ENCODE measurements at regions not wholly inside any gene's neighbourhood (a gene's known extent, or its start where the extent isn't known, plus 50 kb on each side); places are given as distances from the start of the nearest gene placed in this dataset.
"Not testable (repeated sequence)": the region's sequence is repeated elsewhere in the genome, so short reads cannot be mapped to it uniquely, and the experiment has no call there.

DNA sequence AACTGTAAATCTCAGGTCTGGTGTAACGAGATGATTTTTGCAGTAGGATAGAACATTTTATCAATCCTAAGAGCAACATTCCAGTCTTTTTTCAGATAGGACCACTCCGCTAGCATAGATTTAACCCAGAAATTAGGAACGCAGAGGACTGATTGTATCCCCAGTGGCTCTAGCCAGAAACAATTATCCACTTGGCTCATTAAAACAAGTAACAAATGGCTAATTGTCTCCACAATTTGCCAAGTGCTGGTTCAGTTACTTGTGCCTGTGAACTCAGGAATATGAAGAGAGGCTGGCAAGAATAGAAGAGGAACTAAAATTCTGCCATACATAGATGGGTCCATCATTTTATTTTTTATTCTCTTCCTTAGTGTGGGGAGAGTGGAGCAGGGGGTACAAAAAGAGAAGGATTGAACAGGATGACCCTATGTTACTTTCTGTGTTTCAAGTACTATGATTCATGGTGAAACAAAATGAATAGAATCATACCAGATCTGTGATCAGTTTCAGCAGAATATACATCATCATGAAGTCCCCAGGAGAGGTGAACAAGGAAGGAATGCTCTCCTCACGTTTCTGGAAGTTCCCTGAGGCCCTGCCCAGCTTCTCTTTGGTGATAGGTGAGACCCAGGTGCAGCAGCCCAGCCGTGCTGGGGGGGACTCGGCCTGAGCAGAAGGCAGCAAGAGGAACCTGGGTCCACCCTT lies 121.6 kb downstream of the ARL4C start:
- no peak for DNase-seq (ENCODE audit: low read depth in 4 of 4, low spot score in 1 of 4)

DNA sequence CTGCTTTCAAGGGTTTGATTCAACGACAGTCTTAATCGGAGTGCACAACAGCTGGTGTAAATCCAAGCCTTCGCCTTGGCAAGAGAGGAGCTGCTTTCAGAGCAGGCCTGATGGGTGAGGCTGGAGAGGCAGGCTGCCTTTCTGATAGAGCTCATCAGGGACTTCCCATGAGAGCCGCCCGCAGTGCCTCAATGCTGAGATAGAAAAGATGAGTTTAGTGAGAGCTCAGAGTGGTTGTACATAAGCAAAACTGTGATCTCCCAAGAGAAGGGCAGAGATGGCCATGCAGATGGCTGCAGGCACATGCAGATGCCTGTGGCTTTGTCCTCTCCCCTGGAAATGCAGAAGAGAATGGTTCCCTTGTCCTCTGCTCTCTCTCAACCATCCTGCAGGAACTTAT lies 122.1 kb downstream of the ARL4C start:
- DNase-seq (ENCODE audit: low read depth in 4 of 4, low spot score in 1 of 4) = no peak

DNA sequence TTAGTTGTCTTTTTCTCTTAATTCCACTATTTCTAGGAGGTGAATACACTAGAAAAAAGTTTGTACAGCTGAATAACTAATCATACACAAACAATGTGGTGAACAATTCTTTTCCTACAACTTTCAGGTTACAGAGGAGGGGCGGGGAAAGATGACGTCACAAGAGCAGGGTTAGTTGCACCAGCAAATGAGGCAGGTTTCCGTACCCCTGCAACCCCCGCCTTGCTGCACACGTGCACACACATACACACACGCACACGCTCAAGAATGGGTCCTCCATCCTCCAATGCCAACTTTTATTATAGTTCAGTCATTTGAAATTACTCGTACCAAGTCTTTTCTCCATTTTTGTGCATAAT lies 122.8 kb downstream of the ARL4C start:
- DNase-seq (ENCODE audit: low read depth in 4 of 4, low spot score in 1 of 4) = no peak

DNA sequence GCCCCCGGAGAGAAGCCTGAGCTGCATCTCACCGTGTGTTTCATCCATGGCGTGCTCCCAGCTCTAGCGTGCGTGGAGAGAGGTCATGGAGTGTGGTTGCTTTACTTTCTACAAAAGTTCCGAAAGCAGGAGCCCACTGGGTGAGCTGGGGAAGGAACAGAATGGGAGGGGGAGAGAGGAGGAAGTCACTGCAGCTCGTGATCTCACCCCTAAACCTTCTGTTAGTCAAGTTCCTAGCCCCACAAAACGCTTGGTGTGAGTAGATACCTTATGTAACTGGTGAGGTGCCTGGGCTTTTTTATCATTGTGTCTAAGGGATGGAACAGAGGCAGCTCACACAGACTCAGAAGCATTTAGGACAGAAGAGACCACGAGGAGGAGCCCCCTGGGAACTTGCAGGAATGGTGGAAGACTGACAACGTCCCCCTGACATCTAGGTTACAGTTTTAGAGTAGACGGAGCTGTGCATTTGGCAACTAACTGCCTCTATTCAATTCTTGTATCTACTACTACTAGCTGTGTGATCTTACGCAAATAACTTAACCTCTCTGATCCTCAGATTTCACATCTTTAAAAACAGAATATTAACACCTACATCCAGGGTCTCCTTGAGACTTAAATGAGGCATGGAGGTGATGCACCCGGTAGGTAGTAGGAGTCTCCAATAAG lies 123.3 kb downstream of the ARL4C start:
- no peak for DNase-seq (ENCODE audit: low read depth in 4 of 4, low spot score in 1 of 4)

DNA sequence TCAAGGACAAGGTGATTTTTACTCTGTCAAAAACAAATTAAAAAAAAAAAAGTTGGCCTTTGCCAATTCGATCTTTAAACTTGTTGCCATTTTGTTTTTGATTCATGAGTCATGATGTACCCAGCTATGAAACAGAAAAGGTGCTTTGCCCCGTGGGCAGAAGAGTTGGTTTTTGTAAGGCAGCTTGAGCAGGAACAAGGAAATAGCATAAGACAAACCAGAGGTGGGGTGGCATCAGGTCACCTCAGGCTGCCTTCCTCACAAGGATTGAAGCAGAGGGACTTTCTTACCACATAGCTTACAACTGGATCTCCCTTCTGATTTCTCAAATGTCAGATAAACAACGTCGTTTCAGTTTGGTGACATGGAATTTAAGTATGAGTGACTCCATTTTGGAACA lies 123.8 kb downstream of the ARL4C start:
- no peak for DNase-seq (ENCODE audit: low read depth in 4 of 4, low spot score in 1 of 4)

DNA sequence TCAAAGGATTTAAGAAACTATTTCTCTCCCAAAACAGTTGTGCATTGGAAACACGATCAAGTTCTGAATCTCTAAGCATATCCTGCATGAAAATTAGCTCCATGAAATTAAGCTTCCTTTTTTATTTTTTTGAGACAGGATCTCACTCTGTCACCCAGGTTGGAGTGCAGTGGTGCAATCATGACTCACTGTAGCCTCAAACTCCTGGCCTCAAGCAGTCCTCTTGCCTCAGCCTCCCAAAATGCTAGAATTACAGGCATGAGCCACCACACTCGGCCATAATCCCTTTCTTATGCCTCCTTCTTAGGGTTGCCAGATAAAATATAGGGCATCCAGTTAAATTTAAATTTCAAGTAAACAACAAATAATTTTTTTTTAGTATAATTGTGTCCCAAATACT lies 124.4 kb downstream of the ARL4C start:
- no peak for DNase-seq (ENCODE audit: low read depth in 4 of 4, low spot score in 1 of 4)

DNA sequence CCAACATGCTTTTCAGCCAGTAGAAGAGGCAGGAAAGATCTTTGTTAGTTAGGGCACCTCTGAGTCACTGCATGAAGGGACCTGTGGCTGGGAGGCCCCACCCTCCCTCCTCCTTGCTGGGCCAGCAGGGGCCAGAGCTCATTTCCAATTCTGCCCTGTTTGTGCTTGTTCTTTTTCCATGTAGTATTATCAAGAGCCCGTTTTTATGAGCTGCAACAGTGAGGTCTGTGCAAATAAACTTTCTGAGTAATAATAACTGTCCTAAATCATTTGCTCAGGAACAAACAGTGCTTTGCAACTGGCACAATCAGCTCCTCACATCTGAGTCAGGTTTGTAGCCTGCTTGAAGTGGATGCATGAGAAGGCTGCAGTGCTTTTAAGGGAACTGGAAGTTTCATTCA lies 128.0 kb downstream of the ARL4C start:
- peak in 1 of 4 experiments; percentile 15 for DNase-seq (ENCODE audit: low read depth in 4 of 4, low spot score in 1 of 4)

DNA sequence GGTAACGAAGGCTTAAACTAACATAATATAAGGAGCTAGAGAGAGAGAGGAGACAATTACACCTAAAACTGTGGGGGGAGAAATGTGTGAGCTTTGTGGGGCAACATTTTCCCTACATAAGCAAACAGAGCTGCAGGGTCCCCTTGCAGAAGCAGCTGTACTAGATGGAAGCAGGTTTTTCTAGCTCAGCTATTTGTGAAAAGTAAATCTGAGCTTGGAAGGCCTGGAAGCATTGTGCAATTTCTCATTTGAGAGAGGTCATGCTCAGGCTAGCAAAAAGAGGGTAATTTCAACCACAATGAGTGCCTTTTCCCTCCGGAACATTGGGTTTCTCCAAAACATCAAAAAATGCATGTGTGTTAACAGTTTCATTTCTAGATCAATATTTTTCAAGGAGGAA lies 130.0 kb downstream of the ARL4C start:
- no peak for DNase-seq (ENCODE audit: low read depth in 4 of 4, low spot score in 1 of 4)

DNA sequence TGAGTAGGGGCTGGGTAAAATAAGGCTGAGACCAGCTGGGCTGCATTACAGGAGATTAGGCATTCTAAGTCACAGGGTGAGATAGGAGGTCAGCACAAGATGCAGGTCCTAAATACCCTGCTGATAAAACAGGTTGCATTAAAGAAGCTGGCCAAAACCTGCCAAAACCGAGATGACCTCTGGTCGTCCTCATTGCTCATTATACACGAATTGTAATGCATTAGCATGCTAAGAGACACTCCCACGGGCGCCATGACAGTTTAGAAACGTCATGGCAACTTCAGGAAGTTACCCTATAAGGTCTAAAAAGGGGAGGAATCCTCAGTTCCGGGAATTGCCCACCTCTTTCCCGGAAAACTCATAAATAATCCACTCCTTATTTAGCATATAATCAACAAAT lies 132.2 kb downstream of the ARL4C start:
- DNase-seq (ENCODE audit: low read depth in 4 of 4, low spot score in 1 of 4) = no peak

DNA sequence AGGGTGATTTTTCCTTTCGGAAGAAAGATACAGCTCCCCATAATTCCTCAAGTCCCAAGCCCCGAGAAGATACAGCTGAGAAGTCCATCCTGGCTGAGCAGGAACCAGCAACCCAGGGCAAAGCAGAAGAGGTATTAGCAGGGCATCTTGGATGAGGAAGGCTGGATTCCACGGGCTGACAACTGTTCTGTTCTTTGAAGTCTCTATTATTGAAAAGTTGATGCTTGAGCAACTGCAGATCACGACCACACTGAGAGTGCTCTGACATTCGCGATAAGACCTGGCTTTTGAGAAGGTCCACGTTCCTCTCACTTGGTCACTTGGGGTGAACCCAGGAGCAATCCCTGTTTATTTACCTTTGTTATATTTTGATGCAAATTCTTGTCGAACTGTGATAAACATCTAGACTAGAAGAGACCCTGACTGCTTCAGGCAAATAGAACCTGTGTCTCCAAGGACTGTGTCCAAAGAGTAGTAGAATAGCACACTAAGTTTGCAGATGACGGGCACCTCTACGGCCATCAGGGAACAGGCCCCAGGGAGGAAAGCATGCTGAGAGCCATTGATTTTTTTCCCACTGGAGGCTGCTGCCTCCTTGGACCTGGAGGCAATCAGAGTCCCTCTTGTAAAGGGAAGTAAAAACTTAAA lies 133.1 kb downstream of the ARL4C start:
- no peak for DNase-seq (ENCODE audit: low read depth in 4 of 4, low spot score in 1 of 4)

DNA sequence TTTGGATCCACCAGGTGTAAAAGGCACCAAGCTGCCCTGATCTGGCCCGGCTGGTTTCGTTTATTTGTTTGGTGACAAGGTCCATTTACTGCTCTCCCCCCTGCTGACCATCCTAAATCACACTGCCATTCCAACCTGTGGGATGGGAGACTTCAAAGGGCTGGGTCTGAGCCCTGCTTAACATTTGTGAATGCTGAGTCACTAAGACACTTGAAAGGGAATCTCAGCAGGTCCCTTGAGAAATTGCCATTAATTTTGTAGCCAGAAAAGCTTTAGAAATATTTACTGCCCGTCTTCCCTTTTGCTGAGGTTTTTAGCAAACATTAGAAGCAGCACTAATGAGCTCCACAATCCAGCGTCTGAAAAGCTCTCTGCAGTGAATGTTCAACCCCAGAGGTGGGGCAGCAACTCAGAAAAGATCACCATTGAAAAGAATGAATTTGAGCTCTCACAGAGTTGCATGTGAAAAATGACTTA lies 133.8 kb downstream of the ARL4C start:
- DNase-seq (ENCODE audit: low read depth in 4 of 4, low spot score in 1 of 4) = no peak

DNA sequence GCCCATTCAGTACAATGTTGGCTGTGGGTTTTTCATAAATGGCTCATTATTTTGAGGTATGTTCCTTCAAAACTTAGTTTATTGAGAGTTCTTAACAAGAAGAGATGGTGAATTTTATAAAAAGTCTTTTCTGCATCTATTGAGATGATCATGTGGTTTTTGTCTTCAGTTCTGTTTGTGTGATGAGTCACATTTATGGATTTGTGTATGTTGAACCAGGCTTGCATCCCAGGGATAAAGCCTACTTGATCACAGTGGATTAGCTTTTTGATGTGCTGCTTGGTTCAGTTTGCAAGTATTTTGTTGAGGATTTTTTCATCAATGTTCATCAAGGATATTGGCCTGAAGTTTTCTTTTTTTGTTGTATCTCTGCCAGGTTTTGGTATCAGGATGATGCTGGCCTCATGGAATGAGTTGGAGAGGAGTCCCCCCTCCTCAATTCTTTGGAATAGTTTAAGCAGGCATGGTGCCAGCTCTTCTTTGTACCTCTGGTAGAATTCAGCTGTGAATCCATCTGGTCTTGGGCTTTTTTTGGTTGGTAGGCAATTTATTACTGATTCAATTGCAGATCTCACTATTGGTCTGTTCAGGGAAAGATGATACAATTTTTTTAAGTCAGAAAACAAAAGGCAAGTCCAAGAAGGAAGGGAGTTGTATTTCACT lies 136.4 kb downstream of the ARL4C start:
- not testable (repeated sequence) for DNase-seq (ENCODE audit: low read depth in 4 of 4, low spot score in 1 of 4)

DNA sequence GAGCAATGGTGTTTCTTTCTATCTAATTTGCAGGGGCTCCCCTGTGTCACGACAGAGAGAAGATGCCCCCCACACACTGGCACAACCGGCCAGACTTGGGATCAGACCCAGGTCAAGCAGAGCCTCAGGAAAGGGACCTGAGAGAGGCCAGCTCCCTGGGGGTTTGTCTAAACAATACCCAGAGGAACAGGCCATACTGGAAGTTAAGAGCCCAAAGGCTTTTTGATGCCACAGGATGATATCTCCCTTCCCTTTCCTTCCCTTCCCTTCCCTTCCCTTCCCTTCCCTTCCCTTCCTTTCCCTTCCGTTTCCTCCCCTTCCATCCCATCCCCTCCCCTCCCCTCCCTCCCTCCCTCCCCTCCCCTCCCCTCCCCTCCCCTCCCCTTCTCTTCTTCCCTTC lies 139.2 kb downstream of the ARL4C start:
- DNase-seq (ENCODE audit: low read depth in 4 of 4, low spot score in 1 of 4) = no peak

DNA sequence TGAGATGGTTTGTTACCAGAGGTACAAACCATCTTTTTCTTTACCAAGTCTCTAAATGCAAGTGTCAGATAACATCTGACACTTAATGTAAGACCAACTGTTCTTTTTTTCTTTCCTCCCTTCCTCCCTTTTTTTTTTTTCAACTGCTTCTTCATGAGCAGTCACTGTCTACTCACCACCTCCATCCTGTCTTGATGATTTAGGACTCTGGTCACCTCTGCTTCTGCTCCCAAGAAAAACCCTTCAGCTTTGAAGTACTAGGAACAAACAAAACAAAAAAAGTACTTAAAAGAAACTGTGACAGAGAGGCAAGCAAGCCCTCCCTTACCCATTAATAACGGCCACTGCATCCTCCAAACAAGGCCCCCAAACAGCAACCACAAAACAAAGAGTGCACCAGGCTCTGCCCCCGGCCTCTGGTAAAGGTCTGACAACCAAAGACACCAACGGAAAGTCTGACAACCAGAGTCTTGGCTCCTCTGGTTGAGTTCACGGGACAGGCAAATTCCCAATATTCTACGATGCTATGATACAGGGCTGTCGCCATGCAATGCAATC lies 141.0 kb downstream of the ARL4C start:
- DNase-seq (ENCODE audit: low read depth in 4 of 4, low spot score in 1 of 4) = no peak

DNA sequence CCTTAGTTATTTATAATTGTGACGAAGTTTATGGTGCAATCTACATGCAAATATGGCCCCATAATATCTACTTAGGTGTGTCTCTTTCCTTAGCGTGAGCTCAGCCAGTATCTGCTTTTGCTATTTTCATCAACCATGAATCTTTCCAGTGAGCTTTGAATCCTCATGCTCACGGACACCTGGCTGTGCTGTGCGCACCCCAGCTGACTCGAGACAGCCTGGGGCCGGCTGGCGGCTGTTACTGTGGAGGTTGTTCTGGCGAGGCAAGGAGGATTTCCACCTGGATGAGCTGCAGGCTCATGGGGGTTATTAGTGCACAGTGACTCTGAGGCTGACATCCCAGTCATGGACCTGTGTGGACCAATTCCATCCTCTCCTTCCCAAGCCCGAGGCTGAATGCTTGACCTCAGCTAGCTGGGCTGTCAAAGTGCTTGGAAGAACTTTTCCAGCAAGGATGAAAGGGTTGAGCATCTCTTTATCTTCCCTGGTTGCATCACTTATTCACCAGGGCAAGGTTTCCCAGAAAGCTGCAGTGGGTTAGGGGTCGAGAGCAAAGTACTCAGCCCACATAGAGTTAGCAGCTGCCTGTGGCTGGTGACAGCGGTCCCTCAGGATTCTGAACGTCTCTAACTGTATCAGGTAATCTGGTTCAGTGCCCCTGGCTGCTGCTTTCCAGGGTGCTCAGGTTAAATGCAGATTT lies 141.7 kb downstream of the ARL4C start:
- DNase-seq (ENCODE audit: low read depth in 4 of 4, low spot score in 1 of 4) = no peak

DNA sequence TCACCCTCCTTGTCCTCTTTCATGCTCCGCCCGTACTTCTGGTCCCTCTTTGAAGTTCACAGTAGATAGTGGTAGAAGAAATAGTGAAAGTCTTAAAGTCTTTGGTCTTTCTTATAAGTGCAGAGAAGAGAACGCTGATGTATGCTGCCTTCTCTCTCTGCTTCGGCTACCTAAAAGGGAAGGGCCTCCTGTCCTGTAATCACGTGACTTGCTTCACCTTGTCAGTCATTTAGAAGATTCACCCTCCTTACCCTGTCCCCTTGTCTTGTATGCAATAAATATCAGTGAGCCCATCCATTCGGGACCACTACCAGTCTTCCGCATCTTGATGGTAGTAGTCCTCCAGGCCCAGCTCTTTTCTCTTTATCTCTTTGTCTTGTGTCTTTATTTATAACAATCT lies 144.6 kb downstream of the ARL4C start:
- no peak for DNase-seq (ENCODE audit: low read depth in 4 of 4, low spot score in 1 of 4)

DNA sequence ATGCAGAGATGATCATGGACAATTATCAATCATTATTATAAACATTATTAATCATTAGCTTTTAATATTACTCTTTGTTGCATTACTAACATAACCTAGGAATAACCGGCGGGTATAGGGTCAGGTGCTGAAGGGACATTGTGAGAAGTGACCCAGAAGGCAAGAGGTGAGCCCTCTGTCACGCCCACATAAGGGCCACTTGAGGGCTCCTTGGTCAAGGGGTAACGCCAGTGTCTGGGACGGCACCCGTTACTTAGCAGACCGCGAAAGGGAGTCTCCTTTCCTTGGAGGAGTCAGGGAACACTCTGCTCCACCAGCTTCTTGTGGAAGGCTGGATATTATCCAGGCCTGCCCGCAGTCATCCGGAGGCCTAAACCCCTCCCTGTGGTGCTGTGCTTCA lies 145.0 kb downstream of the ARL4C start:
- DNase-seq (ENCODE audit: low read depth in 4 of 4, low spot score in 1 of 4) = not testable (repeated sequence)

DNA sequence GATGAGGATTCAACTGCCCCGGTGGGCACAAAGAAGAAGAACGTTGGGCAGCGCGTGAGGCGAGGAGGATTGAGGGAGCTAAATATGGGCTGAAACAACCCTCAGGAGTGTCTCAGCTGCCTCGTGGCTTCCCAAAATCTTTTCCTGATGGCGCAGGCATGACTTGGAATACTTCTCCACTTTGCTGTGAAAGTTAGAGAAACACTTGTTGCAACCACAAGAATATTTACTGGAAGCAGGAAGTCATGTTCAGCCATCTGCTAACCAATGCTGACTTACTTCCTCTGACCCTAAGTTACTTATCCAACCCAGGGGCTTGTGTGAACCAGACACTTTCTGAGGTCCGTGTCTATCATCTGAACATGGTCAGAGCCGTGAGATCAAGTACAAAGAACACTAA lies 148.8 kb downstream of the ARL4C start:
- DNase-seq (ENCODE audit: low read depth in 4 of 4, low spot score in 1 of 4) = no peak

DNA sequence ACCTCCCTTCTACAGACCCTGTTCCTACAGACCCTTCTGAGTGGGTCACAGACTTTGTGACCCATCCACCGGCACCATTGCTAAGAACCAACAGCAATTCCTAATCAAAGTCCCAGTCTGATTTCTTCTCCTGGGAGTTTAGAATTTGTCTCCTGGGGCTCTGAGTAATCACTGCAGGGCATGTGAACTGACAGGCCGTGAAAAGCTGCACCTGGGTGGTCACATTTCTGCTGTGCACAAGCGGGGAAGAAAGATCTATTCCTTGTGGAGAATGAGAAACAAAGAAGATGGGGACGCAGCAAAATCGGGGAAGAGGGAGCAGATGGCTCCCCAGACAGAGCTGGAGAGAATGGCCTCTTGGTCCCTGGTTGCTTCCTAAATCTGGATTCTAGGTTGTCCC lies 151.0 kb downstream of the ARL4C start:
- no peak for DNase-seq (ENCODE audit: low read depth in 4 of 4, low spot score in 1 of 4)

DNA sequence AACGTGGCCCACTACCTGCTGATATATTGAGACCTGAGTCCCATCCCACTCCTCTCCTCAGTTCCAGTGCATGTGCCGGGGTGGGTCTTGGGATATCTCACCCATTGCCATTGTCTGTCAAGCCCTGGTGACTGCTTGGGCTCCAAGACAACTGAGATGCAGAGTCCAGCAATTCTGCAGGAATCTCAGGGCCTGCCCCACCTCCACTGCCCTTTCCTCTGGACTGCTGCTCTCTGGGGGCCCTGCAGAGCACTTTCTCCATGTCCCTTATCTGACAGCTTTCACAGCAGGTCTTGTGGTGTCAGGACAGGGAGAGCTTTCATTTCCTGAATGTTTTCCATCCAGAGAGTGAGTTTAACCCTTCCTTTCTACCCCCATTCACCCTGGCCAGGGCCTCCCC lies 152.9 kb downstream of the ARL4C start:
- no peak for DNase-seq (ENCODE audit: low read depth in 4 of 4, low spot score in 1 of 4)

DNA sequence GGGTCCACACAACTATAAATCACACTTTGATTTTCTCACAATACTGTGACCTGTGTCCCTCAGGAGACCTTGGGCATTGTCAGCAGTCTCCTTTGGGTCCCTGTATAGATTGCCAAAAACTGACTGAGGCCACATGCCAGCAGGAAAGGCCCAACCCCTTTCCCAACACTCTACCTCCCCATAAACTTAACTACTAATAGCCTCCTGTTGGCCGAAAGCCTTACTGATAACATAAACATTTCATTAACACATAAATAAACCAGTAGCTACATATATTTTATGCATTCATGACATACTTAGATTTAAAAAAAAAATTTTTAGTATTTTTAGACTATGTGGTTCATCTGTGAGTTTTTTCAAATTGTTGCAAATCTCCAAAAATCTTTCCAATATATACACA lies 153.5 kb downstream of the ARL4C start:
- DNase-seq (ENCODE audit: low read depth in 4 of 4, low spot score in 1 of 4) = no peak

Measured in stimulated activated CD4-positive, alpha-beta T cell treated with anti-CD3 and anti-CD28 coated beads, Interleukin-1b, Interleukin-23, amount 100 ng/mL, for 24 hours (primary cell).